ENCODE measurements at regions not wholly inside any gene's neighbourhood (a gene's known extent, or its start where the extent isn't known, plus 50 kb on each side); places are given as distances from the start of the nearest gene placed in this dataset.

GRCh38 chr2:215764441-215765048 lies 248.8 kb downstream of the MREG start:
- H3K4me1 ChIP-seq (ENCODE audit: control insufficient read depth in 1 of 2, insufficient read depth in 2 of 2, low read depth in 1 of 2, low read length in 1 of 2): peaks cover 0 to 15% of the 10 kb centered on the region in 2 experiments; a peak in 2 of 4 replicates
- peak overlapping the region in 1 of 2 experiments; percentile 55; a peak in 2 of 4 replicates for H3K27ac ChIP-seq (ENCODE audit: low read depth in 2 of 2, low read length in 1 of 2)
- H3K36me3 ChIP-seq (replicated peaks in 1 of 2; ENCODE audit: control insufficient read depth in 1 of 2, insufficient read depth in 2 of 2, low read length in 1 of 2): no peaks in the 10 kb centered on the region
- WGBS (ENCODE audit: low lambda C conversion rate): 100% methylated on average over 1 of the region's 1 CpG
- no peaks in the 10 kb centered on the region for H3K9me2 ChIP-seq
- no peak overlapping the region for H3K9ac ChIP-seq
- H3K4me2 ChIP-seq: no peak overlapping the region
- H3K4me3 ChIP-seq (ENCODE audit: low read depth in 2 of 2, low read length in 1 of 2): no peak overlapping the region
- TF ChIP-seq, protein P1, sequence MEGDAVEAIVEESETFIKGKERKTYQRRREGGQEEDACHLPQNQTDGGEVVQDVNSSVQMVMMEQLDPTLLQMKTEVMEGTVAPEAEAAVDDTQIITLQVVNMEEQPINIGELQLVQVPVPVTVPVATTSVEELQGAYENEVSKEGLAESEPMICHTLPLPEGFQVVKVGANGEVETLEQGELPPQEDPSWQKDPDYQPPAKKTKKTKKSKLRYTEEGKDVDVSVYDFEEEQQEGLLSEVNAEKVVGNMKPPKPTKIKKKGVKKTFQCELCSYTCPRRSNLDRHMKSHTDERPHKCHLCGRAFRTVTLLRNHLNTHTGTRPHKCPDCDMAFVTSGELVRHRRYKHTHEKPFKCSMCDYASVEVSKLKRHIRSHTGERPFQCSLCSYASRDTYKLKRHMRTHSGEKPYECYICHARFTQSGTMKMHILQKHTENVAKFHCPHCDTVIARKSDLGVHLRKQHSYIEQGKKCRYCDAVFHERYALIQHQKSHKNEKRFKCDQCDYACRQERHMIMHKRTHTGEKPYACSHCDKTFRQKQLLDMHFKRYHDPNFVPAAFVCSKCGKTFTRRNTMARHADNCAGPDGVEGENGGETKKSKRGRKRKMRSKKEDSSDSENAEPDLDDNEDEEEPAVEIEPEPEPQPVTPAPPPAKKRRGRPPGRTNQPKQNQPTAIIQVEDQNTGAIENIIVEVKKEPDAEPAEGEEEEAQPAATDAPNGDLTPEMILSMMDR (IDR thresholded peaks at IDR 0.05): no peak
- TF ChIP-seq FOSL2 (IDR thresholded peaks at IDR 0.05; ENCODE audit: borderline replicate concordance, low read depth): no peak
- no peak for TF ChIP-seq NFIC (IDR thresholded peaks at IDR 0.05; ENCODE audit: borderline replicate concordance)
- TF ChIP-seq RCOR1 (IDR thresholded peaks at IDR 0.05; ENCODE audit: low read length): no peak
- no peak for TF ChIP-seq POLR2AphosphoS5 (IDR thresholded peaks at IDR 0.05; ENCODE audit: low read depth, low read length)
- no peak for TF ChIP-seq SIN3A (IDR thresholded peaks at IDR 0.05; ENCODE audit: borderline replicate concordance, low read depth, low read length)
- no peak for TF ChIP-seq RFX5 (IDR thresholded peaks at IDR 0.05; ENCODE audit: low read length)
- no peak for TF ChIP-seq SMC3 (IDR thresholded peaks at IDR 0.05; ENCODE audit: low read depth, low read length)
- TF ChIP-seq RXRA (IDR thresholded peaks at IDR 0.05; ENCODE audit: borderline replicate concordance, low read depth): no peak
- TF ChIP-seq IRF3 (IDR thresholded peaks at IDR 0.05; ENCODE audit: low read depth, low read length): no peak
- no peak for TF ChIP-seq USF1 (IDR thresholded peaks at IDR 0.05; ENCODE audit: borderline replicate concordance, low read depth)
- TF ChIP-seq GABPA (IDR thresholded peaks at IDR 0.05; ENCODE audit: low read depth): no peak
- TF ChIP-seq MEF2A (IDR thresholded peaks at IDR 0.05; ENCODE audit: borderline replicate concordance, low read depth): no peak
- TF ChIP-seq, protein P2, sequence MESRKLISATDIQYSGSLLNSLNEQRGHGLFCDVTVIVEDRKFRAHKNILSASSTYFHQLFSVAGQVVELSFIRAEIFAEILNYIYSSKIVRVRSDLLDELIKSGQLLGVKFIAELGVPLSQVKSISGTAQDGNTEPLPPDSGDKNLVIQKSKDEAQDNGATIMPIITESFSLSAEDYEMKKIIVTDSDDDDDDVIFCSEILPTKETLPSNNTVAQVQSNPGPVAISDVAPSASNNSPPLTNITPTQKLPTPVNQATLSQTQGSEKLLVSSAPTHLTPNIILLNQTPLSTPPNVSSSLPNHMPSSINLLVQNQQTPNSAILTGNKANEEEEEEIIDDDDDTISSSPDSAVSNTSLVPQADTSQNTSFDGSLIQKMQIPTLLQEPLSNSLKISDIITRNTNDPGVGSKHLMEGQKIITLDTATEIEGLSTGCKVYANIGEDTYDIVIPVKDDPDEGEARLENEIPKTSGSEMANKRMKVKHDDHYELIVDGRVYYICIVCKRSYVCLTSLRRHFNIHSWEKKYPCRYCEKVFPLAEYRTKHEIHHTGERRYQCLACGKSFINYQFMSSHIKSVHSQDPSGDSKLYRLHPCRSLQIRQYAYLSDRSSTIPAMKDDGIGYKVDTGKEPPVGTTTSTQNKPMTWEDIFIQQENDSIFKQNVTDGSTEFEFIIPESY (IDR thresholded peaks at IDR 0.05; ENCODE audit: borderline replicate concordance, low read depth): no peak
- TF ChIP-seq RAD21 (IDR thresholded peaks at IDR 0.05; ENCODE audit: low read length): no peak
- TF ChIP-seq JUND (IDR thresholded peaks at IDR 0.05): no peak
- DNase-seq: no peak
- ChIA-PET POLR2A (no interaction called here), CTCF (interaction anchor here (1.8 kb wide), 1 partner anchor 17 kb away, joined by 4 read pairs; no protein-coding TSS in a partner anchor)
- no peaks in the 10 kb centered on the region for H4K20me1 ChIP-seq (ENCODE audit: insufficient read depth)
- H3F3A ChIP-seq (replicated peaks; ENCODE audit: insufficient read depth): no peaks in the 10 kb centered on the region
- no peaks in the 10 kb centered on the region for H3K9me3 ChIP-seq
- no peak overlapping the region for H2AFZ ChIP-seq (ENCODE audit: low read depth)
- H3K27me3 ChIP-seq (ENCODE audit: insufficient read depth): no peaks in the 10 kb centered on the region
- H3K79me2 ChIP-seq (ENCODE audit: insufficient read depth): no peaks in the 10 kb centered on the region

Data from SK-N-SH (cell line).